ENCODE measurements at regions not wholly inside any gene's neighbourhood (a gene's known extent, or its start where the extent isn't known, plus 50 kb on each side); places are given as distances from the start of the nearest gene placed in this dataset.

DNA sequence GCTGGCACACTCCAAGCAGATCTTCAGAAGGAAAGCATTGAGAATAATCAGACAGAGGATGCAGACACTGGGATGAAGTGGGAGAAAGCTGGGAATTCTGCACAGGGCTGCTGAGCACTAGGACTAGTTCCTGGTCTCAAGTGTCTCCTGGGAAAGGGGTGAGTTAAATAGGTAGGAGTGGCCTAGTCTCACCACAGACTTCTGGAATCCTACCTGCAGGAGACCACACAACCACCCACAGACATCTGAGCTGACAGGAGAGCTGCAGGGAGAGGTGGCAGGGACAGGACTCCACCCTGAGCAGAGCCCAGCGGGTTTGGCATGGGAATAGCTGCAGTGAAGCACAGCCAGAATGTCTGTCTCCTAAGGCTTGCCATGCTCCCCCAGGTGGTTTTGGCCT lies 95.1 kb upstream of the GALNTL6 start:
- Histone ChIP-seq H3K36me3 (replicated peaks in 1 of 2; ENCODE audit: control extremely low read depth in 1 of 2, control insufficient read depth in 1 of 2, extremely low read depth in 1 of 2, insufficient read depth in 2 of 2, low read length in 1 of 2) (no peaks in the 10 kb centered on the region), H3K4me2 (replicated peaks; ENCODE audit: low read depth, low read length, poor library complexity, severe bottlenecking) (no peak overlapping the region), H3K9me3 (ENCODE audit: control extremely low read depth in 1 of 3, control insufficient read depth in 2 of 3, insufficient read depth in 1 of 3, low read length in 2 of 3) (peaks cover 0 to 20% (median 9%) of the 10 kb centered on the region in 3 donors), H3K4me3 (ENCODE audit: control extremely low read depth in 1 of 5, extremely low read depth in 1 of 5, insufficient read depth in 1 of 5, low read depth in 2 of 5, low read length in 4 of 5) (no peak overlapping the region), H3K27me3 (replicated peaks in 1 of 4; ENCODE audit: control extremely low read depth in 1 of 4, control insufficient read depth in 3 of 4, insufficient read depth in 4 of 4, low read length in 3 of 4) (no peaks in the 10 kb centered on the region), H3K4me1 (ENCODE audit: control insufficient read depth in 2 of 2, insufficient read depth in 2 of 2, low read length in 2 of 2) (no peaks in the 10 kb centered on the region), H3K9ac (ENCODE audit: low read length) (no peak overlapping the region), H2AFZ (ENCODE audit: insufficient read depth, low read depth, low read length, poor library complexity, severe bottlenecking) (no peak overlapping the region), H3K27ac (ENCODE audit: low read length in 2 of 2) (no peak overlapping the region), H3K79me2 (ENCODE audit: control insufficient read depth, insufficient read depth, low read length) (no peaks in the 10 kb centered on the region), H4K20me1 (ENCODE audit: control insufficient read depth, insufficient read depth, low read length, poor library complexity, severe bottlenecking) (no peaks in the 10 kb centered on the region)
- ChIA-PET POLR2A (no interaction called here), CTCF (no interaction called here)
- no peak for DNase-seq
- Mint-ChIP-seq H3K4me3 (no peak overlapping the region), H3K9me3 (ENCODE audit: insufficient read depth) (peaks cover 4% of the 10 kb centered on the region), H3K27me3 (no peaks in the 10 kb centered on the region), H3K27ac (no peak overlapping the region), H3K4me1 (no peaks in the 10 kb centered on the region)
- intact Hi-C loops (cut with micrococcal nuclease), result no loop called here
- 88% methylated on average over 1 of the region's 1 CpG for WGBS (ENCODE audit: insufficient coverage)
- TF ChIP-seq, protein P1, sequence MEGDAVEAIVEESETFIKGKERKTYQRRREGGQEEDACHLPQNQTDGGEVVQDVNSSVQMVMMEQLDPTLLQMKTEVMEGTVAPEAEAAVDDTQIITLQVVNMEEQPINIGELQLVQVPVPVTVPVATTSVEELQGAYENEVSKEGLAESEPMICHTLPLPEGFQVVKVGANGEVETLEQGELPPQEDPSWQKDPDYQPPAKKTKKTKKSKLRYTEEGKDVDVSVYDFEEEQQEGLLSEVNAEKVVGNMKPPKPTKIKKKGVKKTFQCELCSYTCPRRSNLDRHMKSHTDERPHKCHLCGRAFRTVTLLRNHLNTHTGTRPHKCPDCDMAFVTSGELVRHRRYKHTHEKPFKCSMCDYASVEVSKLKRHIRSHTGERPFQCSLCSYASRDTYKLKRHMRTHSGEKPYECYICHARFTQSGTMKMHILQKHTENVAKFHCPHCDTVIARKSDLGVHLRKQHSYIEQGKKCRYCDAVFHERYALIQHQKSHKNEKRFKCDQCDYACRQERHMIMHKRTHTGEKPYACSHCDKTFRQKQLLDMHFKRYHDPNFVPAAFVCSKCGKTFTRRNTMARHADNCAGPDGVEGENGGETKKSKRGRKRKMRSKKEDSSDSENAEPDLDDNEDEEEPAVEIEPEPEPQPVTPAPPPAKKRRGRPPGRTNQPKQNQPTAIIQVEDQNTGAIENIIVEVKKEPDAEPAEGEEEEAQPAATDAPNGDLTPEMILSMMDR (IDR thresholded peaks at IDR 0.05), result no peak
- TF ChIP-seq EZH2 (IDR thresholded peaks at IDR 0.05; ENCODE audit: borderline replicate concordance, insufficient read depth, low read depth, low read length, poor library complexity, severe bottlenecking), result no peak
- no peak for ATAC-seq (ENCODE audit: low read depth)

- Histone ChIP-seq H3K4me2 (replicated peaks; ENCODE audit: low read depth, low read length, poor library complexity, severe bottlenecking) (no peak overlapping the region), H3K4me1 (ENCODE audit: control insufficient read depth in 2 of 2, insufficient read depth in 2 of 2, low read length in 2 of 2) (no peaks in the 10 kb centered on the region), H2AFZ (ENCODE audit: insufficient read depth, low read depth, low read length, poor library complexity, severe bottlenecking) (no peak overlapping the region), H3K36me3 (replicated peaks in 1 of 2; ENCODE audit: control extremely low read depth in 1 of 2, control insufficient read depth in 1 of 2, extremely low read depth in 1 of 2, insufficient read depth in 2 of 2, low read length in 1 of 2) (no peaks in the 10 kb centered on the region), H3K9ac (ENCODE audit: low read length) (no peak overlapping the region), H3K4me3 (ENCODE audit: control extremely low read depth in 1 of 5, extremely low read depth in 1 of 5, insufficient read depth in 1 of 5, low read depth in 2 of 5, low read length in 4 of 5) (no peak overlapping the region), H4K20me1 (ENCODE audit: control insufficient read depth, insufficient read depth, low read length, poor library complexity, severe bottlenecking) (no peaks in the 10 kb centered on the region), H3K9me3 (ENCODE audit: control extremely low read depth in 1 of 3, control insufficient read depth in 2 of 3, insufficient read depth in 1 of 3, low read length in 2 of 3) (peaks cover 0 to 20% (median 9%) of the 10 kb centered on the region in 3 donors), H3K79me2 (ENCODE audit: control insufficient read depth, insufficient read depth, low read length) (no peaks in the 10 kb centered on the region), H3K27me3 (replicated peaks in 1 of 4; ENCODE audit: control extremely low read depth in 1 of 4, control insufficient read depth in 3 of 4, insufficient read depth in 4 of 4, low read length in 3 of 4) (no peaks in the 10 kb centered on the region), H3K27ac (ENCODE audit: low read length in 2 of 2) (no peak overlapping the region)
- peaks cover 4% of the 10 kb centered on the region for H3K9me3 Mint-ChIP-seq (ENCODE audit: insufficient read depth)
- H3K27ac Mint-ChIP-seq, result no peak overlapping the region
- intact Hi-C loops (cut with micrococcal nuclease), result no loop called here
- TF ChIP-seq, protein P1 (IDR thresholded peaks at IDR 0.05), result no peak
- TF ChIP-seq EZH2 (IDR thresholded peaks at IDR 0.05; ENCODE audit: borderline replicate concordance, insufficient read depth, low read depth, low read length, poor library complexity, severe bottlenecking), result no peak
- CTCF ChIA-PET, result no interaction called here
- ATAC-seq (ENCODE audit: low read depth), result no peak
- no peaks in the 10 kb centered on the region for H3K4me1 Mint-ChIP-seq
- POLR2A ChIA-PET, result no interaction called here
- H3K4me3 Mint-ChIP-seq, result no peak overlapping the region
- no peaks in the 10 kb centered on the region for H3K27me3 Mint-ChIP-seq
- DNase-seq, result no peak
Observed at GRCh38 chr4:171717231-171717741, 95.9 kb upstream of the GALNTL6 start.
